BLaER1 treated with 17β-estradiol and CSF1 and Interleukin-3, amounts not matched to agents 10 nM and 100 nM (cell line): ENCODE measurements at regions not wholly inside any gene's neighbourhood (a gene's known extent, or its start where the extent isn't known, plus 50 kb on each side); places are given as distances from the start of the nearest gene placed in this dataset.
"Not testable (repeated sequence)": the region's sequence is repeated elsewhere in the genome, so short reads cannot be mapped to it uniquely, and the experiment has no call there.

Source experiments
- H3K27ac ChIP-seq, 11 experiments: shearing (Covaris generic); formaldehyde crosslinking; 2 replicates each; pipeline ENCODE4 v1.8.1; 2022
- H3K27me3 ChIP-seq, 11 experiments: shearing (Covaris generic); formaldehyde crosslinking; 2 replicates each; pipeline ENCODE4 v1.8.1; 2022
- H3K36me3 ChIP-seq, 11 experiments: shearing (Covaris generic); formaldehyde crosslinking; 2 replicates each; pipeline ENCODE4 v1.8.1; 2022
- H3K4me1 ChIP-seq, 10 experiments: shearing (Covaris generic); formaldehyde crosslinking; 2 replicates each; pipeline ENCODE4 v1.8.1; 2022
- H3K4me2 ChIP-seq, 11 experiments: shearing (Covaris generic); formaldehyde crosslinking; 2 replicates each; pipeline ENCODE4 v1.8.1; 2022
- H3K4me3 ChIP-seq, 10 experiments: shearing (Covaris generic); formaldehyde crosslinking; 2 replicates each; pipeline ENCODE4 v1.8.1; 2022
- H3K9ac ChIP-seq, 11 experiments: shearing (Covaris generic); formaldehyde crosslinking; 2 replicates each; pipeline ENCODE4 v1.8.1; 2022
- H3K9me3 ChIP-seq, 11 experiments: shearing (Covaris generic); formaldehyde crosslinking; replicated peaks in 1 of 11; 2 replicates each; pipeline ENCODE4 v1.8.1; 2022
- H4K20me1 ChIP-seq, 11 experiments: shearing (Covaris generic); formaldehyde crosslinking; 2 replicates each; pipeline ENCODE4 v1.8.1; 2022
- Cebpa-rat ChIP-seq, 11 experiments: shearing (Covaris generic); IDR thresholded peaks; 2 replicates each; pipeline ENCODE4 v1.8.1; 2022

- H3K36me3 ChIP-seq, result no peaks in the 10 kb centered on the region
- H3K27me3 ChIP-seq, result no peaks in the 10 kb centered on the region
Observed at GRCh38 chr6:1227600-1227934, 84.3 kb upstream of the FOXQ1 start.

DNA sequence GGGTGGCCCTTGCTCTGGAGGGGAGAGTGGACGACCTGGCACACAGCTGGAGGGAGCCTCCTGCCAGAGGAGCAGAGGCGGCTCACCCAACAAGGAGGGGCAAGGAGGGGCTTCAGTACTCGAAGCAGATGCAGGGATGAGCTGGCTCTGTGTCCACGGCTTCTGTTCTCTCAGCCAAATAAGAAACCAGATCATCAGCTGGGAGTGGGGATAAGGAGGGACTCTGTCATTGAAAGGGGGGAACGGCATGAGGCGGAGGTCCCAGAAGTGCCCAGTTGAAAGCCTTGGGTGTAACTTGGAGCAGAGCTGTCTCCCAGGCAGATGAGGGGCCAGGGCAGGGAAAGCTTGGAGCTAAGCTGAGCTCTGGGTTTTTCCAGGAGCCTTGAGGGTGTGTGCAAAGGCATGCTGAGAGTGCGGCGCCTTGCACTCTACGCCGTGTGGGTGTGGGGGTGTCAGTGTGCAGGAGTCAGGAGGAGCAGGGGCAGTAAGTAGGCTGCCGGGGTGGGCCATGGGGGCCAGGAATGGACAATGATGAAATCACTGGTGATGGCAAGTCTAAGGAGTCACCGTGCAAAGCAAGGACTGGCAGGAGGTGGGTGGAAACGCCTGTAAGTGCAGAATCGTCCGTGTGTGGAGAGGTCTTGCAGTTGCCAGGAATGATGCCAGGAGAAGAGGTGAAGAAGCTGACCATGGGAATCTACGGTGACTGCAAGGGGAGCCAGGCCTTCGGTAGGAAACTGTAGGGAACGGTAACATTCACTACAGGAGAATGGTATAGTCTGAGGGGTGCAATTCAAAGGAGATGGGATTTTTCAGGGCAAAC lies 85.4 kb upstream of the FOXQ1 start:
- Histone ChIP-seq H3K4me3 (no peak overlapping the region), H3K27ac (no peak overlapping the region)

More at GRCh38 chr6:1227600-1227934, 84.3 kb upstream of the FOXQ1 start:
- Histone ChIP-seq H3K4me3 (no peak overlapping the region), H3K4me1 (no peaks in the 10 kb centered on the region), H4K20me1 (no peaks in the 10 kb centered on the region), H3K9ac (no peak overlapping the region), H3K4me2 (no peak overlapping the region), H3K27ac (no peak overlapping the region), H3K9me3 (no peaks in the 10 kb centered on the region)
- no peak for TF ChIP-seq Cebpa-rat (IDR thresholded peaks at IDR 0.05)

DNA sequence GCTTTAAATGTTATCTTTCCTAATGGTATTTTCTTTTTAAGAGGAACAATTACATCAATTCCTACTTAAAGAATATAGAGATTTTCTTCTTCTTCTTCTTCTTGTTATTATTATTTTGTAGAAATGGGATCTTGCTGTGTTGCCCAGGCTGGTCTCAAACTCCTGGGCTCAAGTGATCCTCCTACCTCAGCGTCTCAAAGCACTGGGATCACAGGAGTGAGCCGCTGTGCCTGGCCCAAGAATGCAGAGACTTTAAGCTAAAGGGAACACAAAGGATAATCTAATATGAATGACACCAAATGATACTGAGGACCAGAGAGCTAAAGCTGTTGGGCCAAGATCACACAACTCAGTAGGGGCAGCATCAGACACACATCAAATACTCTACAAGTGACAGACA lies 87.4 kb upstream of the FOXQ1 start:
- no peaks in the 10 kb centered on the region for H3K27me3 ChIP-seq
- no peak overlapping the region for H3K27ac ChIP-seq
- no peak overlapping the region for H3K4me3 ChIP-seq
- no peaks in the 10 kb centered on the region for H3K36me3 ChIP-seq
- no peaks in the 10 kb centered on the region for H4K20me1 ChIP-seq
- H3K4me2 ChIP-seq, result no peak overlapping the region
- H3K9me3 ChIP-seq, result no peaks in the 10 kb centered on the region
- H3K4me1 ChIP-seq, result no peaks in the 10 kb centered on the region
- no peak overlapping the region for H3K9ac ChIP-seq
- no peak for TF ChIP-seq Cebpa-rat (IDR thresholded peaks at IDR 0.05)

More for the DNA sequence above, 85.4 kb upstream of the FOXQ1 start:
- Histone ChIP-seq H3K9me3 (no peaks in the 10 kb centered on the region), H4K20me1 (no peaks in the 10 kb centered on the region), H3K4me1 (no peaks in the 10 kb centered on the region), H3K27me3 (no peaks in the 10 kb centered on the region), H3K9ac (no peak overlapping the region), H3K36me3 (no peaks in the 10 kb centered on the region), H3K4me2 (no peak overlapping the region)
- TF ChIP-seq Cebpa-rat (IDR thresholded peaks at IDR 0.05), result no peak

DNA sequence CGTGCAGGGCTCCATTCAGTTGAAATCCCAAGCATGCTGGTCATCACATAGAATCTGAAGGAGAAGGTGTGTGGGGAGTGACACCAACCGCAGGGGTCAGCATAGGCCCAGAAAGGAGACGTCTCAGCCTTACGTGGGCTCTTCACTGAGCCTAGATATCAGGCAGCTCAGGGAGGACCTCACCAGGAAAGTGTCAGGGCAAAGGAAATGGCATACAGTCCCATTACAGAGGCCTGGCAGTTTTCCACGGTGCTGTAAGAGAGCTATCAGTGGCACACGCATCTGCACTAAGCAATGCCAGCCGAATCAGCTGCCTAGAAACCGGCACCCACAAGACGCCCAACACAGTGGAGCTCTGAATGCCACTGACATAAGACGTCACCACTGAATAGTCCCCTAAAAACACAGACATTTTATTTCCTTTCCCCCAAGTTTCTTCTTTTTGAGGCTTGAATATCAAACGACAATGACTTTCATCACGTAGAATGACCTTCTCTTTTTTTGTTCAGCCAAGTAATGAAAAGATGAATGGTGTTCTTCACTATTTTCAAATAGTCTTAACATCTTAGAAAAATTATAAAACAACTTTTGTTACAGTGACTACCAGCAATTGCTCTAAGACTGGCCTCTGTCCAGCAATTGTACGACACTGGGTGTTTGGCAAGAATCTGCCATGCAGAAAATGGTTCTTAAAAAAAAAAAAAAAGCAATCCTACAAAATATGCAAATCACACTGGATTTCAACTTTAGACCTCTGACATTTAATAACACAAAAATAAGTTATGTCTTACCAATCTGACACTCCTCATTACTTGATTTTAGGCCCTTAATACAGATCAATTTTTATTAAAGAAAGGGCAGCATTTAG lies 88.9 kb upstream of the FOXQ1 start:
- TF ChIP-seq Cebpa-rat (IDR thresholded peaks at IDR 0.05), result no peak
- Histone ChIP-seq H3K9me3 (no peaks in the 10 kb centered on the region), H3K9ac (no peak overlapping the region), H3K27me3 (no peaks in the 10 kb centered on the region), H3K36me3 (no peaks in the 10 kb centered on the region), H3K27ac (no peak overlapping the region), H4K20me1 (no peaks in the 10 kb centered on the region), H3K4me3 (no peak overlapping the region), H3K4me1 (no peaks in the 10 kb centered on the region), H3K4me2 (no peak overlapping the region)

GRCh38 chr6:1217396-1217795 lies 94.5 kb upstream of the FOXQ1 start:
- no peak for TF ChIP-seq Cebpa-rat (IDR thresholded peaks at IDR 0.05)
- Histone ChIP-seq H3K27me3 (no peaks in the 10 kb centered on the region), H4K20me1 (no peaks in the 10 kb centered on the region), H3K4me3 (no peak overlapping the region), H3K9me3 (no peaks in the 10 kb centered on the region), H3K36me3 (no peaks in the 10 kb centered on the region), H3K27ac (no peak overlapping the region), H3K9ac (no peak overlapping the region), H3K4me1 (no peaks in the 10 kb centered on the region), H3K4me2 (no peak overlapping the region)

GRCh38 chr6:1216488-1216974 lies 95.4 kb upstream of the FOXQ1 start:
- H3K27me3 ChIP-seq, result no peaks in the 10 kb centered on the region
- H4K20me1 ChIP-seq, result no peaks in the 10 kb centered on the region
- no peaks in the 10 kb centered on the region for H3K36me3 ChIP-seq
- TF ChIP-seq Cebpa-rat (IDR thresholded peaks at IDR 0.05), result no peak
- no peak overlapping the region for H3K27ac ChIP-seq
- H3K4me3 ChIP-seq, result no peak overlapping the region
- no peak overlapping the region for H3K9ac ChIP-seq
- H3K4me2 ChIP-seq, result no peak overlapping the region
- H3K4me1 ChIP-seq, result no peaks in the 10 kb centered on the region
- H3K9me3 ChIP-seq, result no peaks in the 10 kb centered on the region

DNA sequence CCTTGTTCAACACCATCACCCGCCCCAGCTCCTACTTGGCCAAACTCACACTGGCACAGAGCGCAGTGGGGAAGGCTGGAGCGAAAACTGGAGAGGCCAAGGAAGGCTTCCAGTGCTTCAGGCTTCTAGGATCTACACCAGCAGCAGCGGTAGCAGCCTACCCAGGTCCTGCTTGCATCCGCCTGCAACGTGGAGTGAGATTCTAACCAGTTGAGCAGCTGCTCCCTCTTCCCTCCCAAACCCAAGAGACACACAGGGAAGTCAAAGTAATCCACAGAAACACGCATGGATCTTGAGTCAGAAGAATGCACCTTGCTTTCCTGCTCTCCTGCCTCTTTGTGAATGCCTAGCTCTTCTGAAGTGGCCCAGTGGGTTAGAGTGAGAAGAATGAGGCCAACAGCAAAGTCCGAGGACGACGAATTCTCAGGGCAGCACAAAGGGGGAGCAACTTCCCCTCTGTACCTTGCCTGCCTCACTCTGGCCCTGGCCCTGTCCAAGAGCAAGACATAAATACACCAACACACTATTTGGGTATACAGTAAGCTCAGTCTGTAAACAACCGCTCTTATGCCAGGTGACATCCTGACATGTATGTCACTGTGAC lies 95.9 kb upstream of the FOXQ1 start:
- no peaks in the 10 kb centered on the region for H3K36me3 ChIP-seq
- H3K27me3 ChIP-seq, result no peaks in the 10 kb centered on the region
- no peak overlapping the region for H3K4me2 ChIP-seq
- H3K9me3 ChIP-seq, result no peaks in the 10 kb centered on the region
- H3K4me1 ChIP-seq, result no peaks in the 10 kb centered on the region
- H3K4me3 ChIP-seq, result no peak overlapping the region
- H4K20me1 ChIP-seq, result no peaks in the 10 kb centered on the region
- no peak for TF ChIP-seq Cebpa-rat (IDR thresholded peaks at IDR 0.05)
- H3K27ac ChIP-seq, result no peak overlapping the region
- no peak overlapping the region for H3K9ac ChIP-seq

- Histone ChIP-seq H3K4me1 (no peaks in the 10 kb centered on the region), H3K36me3 (no peaks in the 10 kb centered on the region), H3K9me3 (no peaks in the 10 kb centered on the region), H3K9ac (no peak overlapping the region), H4K20me1 (no peaks in the 10 kb centered on the region), H3K27ac (no peak overlapping the region), H3K4me3 (no peak overlapping the region), H3K4me2 (no peak overlapping the region), H3K27me3 (no peaks in the 10 kb centered on the region)
- TF ChIP-seq Cebpa-rat (IDR thresholded peaks at IDR 0.05), result no peak
Observed at GRCh38 chr6:1215023-1215422, 96.9 kb upstream of the FOXQ1 start.

- Histone ChIP-seq H4K20me1 (no peaks in the 10 kb centered on the region), H3K4me1 (no peaks in the 10 kb centered on the region), H3K4me2 (no peak overlapping the region), H3K27ac (no peak overlapping the region), H3K4me3 (no peak overlapping the region), H3K36me3 (no peaks in the 10 kb centered on the region), H3K9ac (no peak overlapping the region), H3K9me3 (peaks cover 0 to 6% (median 0%) of the 10 kb centered on the region in 11 experiments; a peak in 5 of 22 replicates), H3K27me3 (no peaks in the 10 kb centered on the region)
- TF ChIP-seq Cebpa-rat (IDR thresholded peaks at IDR 0.05), result no peak
Observed at GRCh38 chr6:1212919-1213318, 99.0 kb upstream of the FOXQ1 start.

GRCh38 chr6:1212138-1212537 lies 99.8 kb upstream of the FOXQ1 start:
- H3K9ac ChIP-seq, H3K36me3 ChIP-seq, H3K27ac ChIP-seq, H4K20me1 ChIP-seq, H3K27me3 ChIP-seq, H3K4me3 ChIP-seq, H3K4me1 ChIP-seq, H3K4me2 ChIP-seq: not testable (repeated sequence)
- peaks cover 0 to 10% (median 0%) of the 10 kb centered on the region in 11 experiments; a peak in 6 of 22 replicates for H3K9me3 ChIP-seq

- not testable (repeated sequence) for H3K27me3 ChIP-seq, H3K27ac ChIP-seq, H3K4me3 ChIP-seq, H3K9ac ChIP-seq, H3K36me3 ChIP-seq, H4K20me1 ChIP-seq, H3K4me1 ChIP-seq, H3K4me2 ChIP-seq
- peaks cover 0 to 10% (median 0%) of the 10 kb centered on the region in 11 experiments; a peak in 6 of 22 replicates for H3K9me3 ChIP-seq
Observed at GRCh38 chr6:1210631-1211030, 101.3 kb upstream of the FOXQ1 start.
